Loucy (cell line): ENCODE measurements at regions not wholly inside any gene's neighbourhood (a gene's known extent, or its start where the extent isn't known, plus 50 kb on each side); places are given as distances from the start of the nearest gene placed in this dataset.

ENCODE experiments used
- H2AFZ ChIP-seq: fragments of 200-600 bp; sonication (generic); 2 replicates; pipeline ENCODE4 v1.6.0; 2016; ENCODE audit warnings: antibody characterized with exemption, mild to moderate bottlenecking, low read length, moderate library complexity
- H3F3A ChIP-seq: fragments of 200-600 bp; 2 replicates; pipeline ENCODE4 v1.6.0; 2016; ENCODE audit warnings: antibody characterized with exemption, low read depth, mild to moderate bottlenecking
- H3K27me3 ChIP-seq: fragments of 200-600 bp; sonication (generic); 2 replicates; pipeline ENCODE4 v1.6.1; 2014; ENCODE audit warnings: low read length, mild to moderate bottlenecking; ENCODE audit not compliant: insufficient read depth, poor library complexity, severe bottlenecking
- H3K36me3 ChIP-seq: fragments of 200-600 bp; sonication (generic); 2 replicates; pipeline ENCODE4 v1.6.1; 2016; ENCODE audit warnings: low read length; ENCODE audit not compliant: insufficient read depth
- H3K4me1 ChIP-seq: fragments of 200-600 bp; sonication (generic); 2 replicates; pipeline ENCODE4 v1.5.1; 2014; ENCODE audit warnings: low read length, mild to moderate bottlenecking; ENCODE audit not compliant: insufficient read depth, poor library complexity, severe bottlenecking
- H3K4me2 ChIP-seq: fragments of 200-600 bp; sonication (generic); 2 replicates; pipeline ENCODE4 v1.6.0; 2014; ENCODE audit warnings: antibody characterized with exemption, low read length, low read depth, mild to moderate bottlenecking; ENCODE audit not compliant: poor library complexity, severe bottlenecking
- H3K4me3 ChIP-seq: fragments of 200-600 bp; sonication (generic); 2 replicates; pipeline ENCODE4 v1.5.1; 2014; ENCODE audit warnings: low read length, mild to moderate bottlenecking, mixed read lengths; ENCODE audit not compliant: poor library complexity, severe bottlenecking
- H3K79me2 ChIP-seq: fragments of 200-600 bp; sonication (generic); 2 replicates; pipeline ENCODE4 v1.6.1; 2014; ENCODE audit warnings: low read length; ENCODE audit not compliant: insufficient read depth
- H3K9ac ChIP-seq: fragments of 200-600 bp; sonication (generic); 2 replicates; pipeline ENCODE4 v1.6.0; 2014; ENCODE audit warnings: mild to moderate bottlenecking, low read depth, low read length, moderate library complexity; ENCODE audit not compliant: poor library complexity, severe bottlenecking
- H3K9me2 ChIP-seq: fragments of 200-600 bp; sonication (generic); replicated peaks from 2 replicates; pipeline ENCODE4 v1.6.1; 2016; ENCODE audit warnings: low read depth, low read length, mixed read lengths
- H3K9me3 ChIP-seq: fragments of 200-600 bp; sonication (generic); 2 replicates; pipeline ENCODE4 v1.6.1; 2014; ENCODE audit warnings: mild to moderate bottlenecking, antibody characterized with exemption, low read length, low read depth; ENCODE audit not compliant: insufficient read depth
- H4K20me1 ChIP-seq: fragments of 200-600 bp; sonication (generic); 2 replicates; pipeline ENCODE4 v1.6.0; 2014; ENCODE audit warnings: antibody characterized with exemption, low read length, mild to moderate bottlenecking; ENCODE audit not compliant: insufficient read depth, poor library complexity, severe bottlenecking
- CTCF ChIP-seq: fragments of 200-600 bp; sonication (generic); conservative IDR thresholded peaks from 2 replicates; pipeline ENCODE4 v1.5.1; 2014; ENCODE audit warnings: mild to moderate bottlenecking, antibody characterized with exemption, low read length
- EZH2phosphoT487 ChIP-seq: fragments of 200-600 bp; IDR thresholded peaks from 2 replicates; pipeline ENCODE4 v1.6.1; 2018; ENCODE audit warnings: antibody characterized with exemption, mild to moderate bottlenecking, moderate library complexity, borderline replicate concordance

GRCh38 chr10:10870523-10871241 is 147.0 kb upstream of the CELF2 start:
- H3K4me2 ChIP-seq = no peak overlapping the region
- H3F3A ChIP-seq = no peaks in the 10 kb centered on the region
- no peaks in the 10 kb centered on the region for H3K9me3 ChIP-seq
- no peaks in the 10 kb centered on the region for H4K20me1 ChIP-seq
- H3K9ac ChIP-seq = no peak overlapping the region
- H3K36me3 ChIP-seq = no peaks in the 10 kb centered on the region
- no peaks in the 10 kb centered on the region for H3K4me1 ChIP-seq
- no peaks in the 10 kb centered on the region for H3K9me2 ChIP-seq
- H3K79me2 ChIP-seq = no peaks in the 10 kb centered on the region
- H3K4me3 ChIP-seq = no peak overlapping the region
- TF ChIP-seq EZH2phosphoT487 = no peak
- TF ChIP-seq CTCF = no peak
- no peaks in the 10 kb centered on the region for H3K27me3 ChIP-seq
- no peak overlapping the region for H2AFZ ChIP-seq

GRCh38 chr10:10871352-10871751 is 146.3 kb upstream of the CELF2 start:
- H3K4me2 ChIP-seq = no peak overlapping the region
- H3K27me3 ChIP-seq = no peaks in the 10 kb centered on the region
- TF ChIP-seq EZH2phosphoT487 (no peak), CTCF (no peak)
- H2AFZ ChIP-seq = no peak overlapping the region
- H4K20me1 ChIP-seq = no peaks in the 10 kb centered on the region
- no peaks in the 10 kb centered on the region for H3K79me2 ChIP-seq
- H3K9ac ChIP-seq = no peak overlapping the region
- H3F3A ChIP-seq = no peaks in the 10 kb centered on the region
- no peaks in the 10 kb centered on the region for H3K9me2 ChIP-seq
- no peaks in the 10 kb centered on the region for H3K4me1 ChIP-seq
- no peak overlapping the region for H3K4me3 ChIP-seq
- no peaks in the 10 kb centered on the region for H3K36me3 ChIP-seq
- H3K9me3 ChIP-seq = no peaks in the 10 kb centered on the region

GRCh38 chr10:10872035-10872673 is 145.5 kb upstream of the CELF2 start:
- H3K27me3 ChIP-seq = no peaks in the 10 kb centered on the region
- no peaks in the 10 kb centered on the region for H4K20me1 ChIP-seq
- H3K4me3 ChIP-seq = no peak overlapping the region
- H3K79me2 ChIP-seq = no peaks in the 10 kb centered on the region
- no peaks in the 10 kb centered on the region for H3F3A ChIP-seq
- H3K9me2 ChIP-seq = no peaks in the 10 kb centered on the region
- H3K36me3 ChIP-seq = no peaks in the 10 kb centered on the region
- no peaks in the 10 kb centered on the region for H3K4me1 ChIP-seq
- H2AFZ ChIP-seq = no peak overlapping the region
- TF ChIP-seq EZH2phosphoT487 (no peak), CTCF (no peak)
- H3K9ac ChIP-seq = no peak overlapping the region
- no peak overlapping the region for H3K4me2 ChIP-seq
- H3K9me3 ChIP-seq = no peaks in the 10 kb centered on the region
